ENCODE measurements at regions not wholly inside any gene's neighbourhood (a gene's known extent, or its start where the extent isn't known, plus 50 kb on each side); places are given as distances from the start of the nearest gene placed in this dataset.
"Not testable (repeated sequence)": the region's sequence is repeated elsewhere in the genome, so short reads cannot be mapped to it uniquely, and the experiment has no call there.

DNA sequence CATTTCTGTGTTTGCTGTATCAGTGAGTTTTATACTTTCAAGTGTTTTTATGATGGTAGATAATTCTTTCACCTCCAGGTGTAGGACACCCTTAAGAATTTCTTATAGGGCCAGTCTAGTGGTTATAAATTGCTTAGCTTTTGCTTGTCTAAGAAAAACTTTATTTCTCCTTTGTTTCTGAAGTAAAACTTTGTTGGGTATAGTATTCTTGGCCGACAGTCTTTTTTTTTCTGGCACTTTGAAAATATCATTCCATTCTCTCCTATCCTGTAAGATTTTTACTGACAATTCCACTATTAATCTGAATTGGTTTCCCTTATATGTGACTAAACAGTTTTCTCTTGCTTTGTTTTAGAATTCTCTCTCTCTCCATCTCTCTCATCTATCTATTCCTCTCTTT is 118.7 kb upstream of the LRRTM4 start:
- intact Hi-C loops (cut with DNase I, micrococcal nuclease): no loop called here
- ATAC-seq: no peak
- no peak overlapping the region for H3K4me3 ChIP-seq
- no peaks in the 10 kb centered on the region for H3K36me3 ChIP-seq (ENCODE audit: low read depth)
- H3K4me1 ChIP-seq (ENCODE audit: low read depth): no peaks in the 10 kb centered on the region
- no peak for DNase-seq
- TF ChIP-seq, protein P1, sequence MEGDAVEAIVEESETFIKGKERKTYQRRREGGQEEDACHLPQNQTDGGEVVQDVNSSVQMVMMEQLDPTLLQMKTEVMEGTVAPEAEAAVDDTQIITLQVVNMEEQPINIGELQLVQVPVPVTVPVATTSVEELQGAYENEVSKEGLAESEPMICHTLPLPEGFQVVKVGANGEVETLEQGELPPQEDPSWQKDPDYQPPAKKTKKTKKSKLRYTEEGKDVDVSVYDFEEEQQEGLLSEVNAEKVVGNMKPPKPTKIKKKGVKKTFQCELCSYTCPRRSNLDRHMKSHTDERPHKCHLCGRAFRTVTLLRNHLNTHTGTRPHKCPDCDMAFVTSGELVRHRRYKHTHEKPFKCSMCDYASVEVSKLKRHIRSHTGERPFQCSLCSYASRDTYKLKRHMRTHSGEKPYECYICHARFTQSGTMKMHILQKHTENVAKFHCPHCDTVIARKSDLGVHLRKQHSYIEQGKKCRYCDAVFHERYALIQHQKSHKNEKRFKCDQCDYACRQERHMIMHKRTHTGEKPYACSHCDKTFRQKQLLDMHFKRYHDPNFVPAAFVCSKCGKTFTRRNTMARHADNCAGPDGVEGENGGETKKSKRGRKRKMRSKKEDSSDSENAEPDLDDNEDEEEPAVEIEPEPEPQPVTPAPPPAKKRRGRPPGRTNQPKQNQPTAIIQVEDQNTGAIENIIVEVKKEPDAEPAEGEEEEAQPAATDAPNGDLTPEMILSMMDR (IDR thresholded peaks at IDR 0.05): no peak
- peaks cover 14% of the 10 kb centered on the region for H3K9me3 ChIP-seq

DNA sequence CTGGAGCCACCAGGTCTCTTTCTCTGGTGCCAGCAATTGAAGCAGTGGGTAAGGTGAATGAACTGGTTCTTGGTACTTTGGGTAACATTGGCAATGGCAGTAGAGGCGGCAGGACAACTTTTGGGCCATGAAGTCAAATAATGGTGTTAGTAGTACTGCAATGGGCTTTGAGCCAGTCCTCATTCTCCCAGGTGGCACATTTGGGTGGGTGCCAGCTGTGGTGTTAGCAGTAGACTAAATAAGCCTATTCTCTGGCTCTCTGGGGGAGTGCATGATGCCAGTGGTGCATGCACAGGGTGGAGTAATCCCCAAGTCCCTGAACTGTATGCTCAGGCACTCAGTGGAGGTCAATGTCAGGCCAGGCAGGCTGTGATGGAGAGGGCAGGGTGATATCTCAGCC is 120.2 kb upstream of the LRRTM4 start:
- H3K4me1 ChIP-seq (ENCODE audit: low read depth): no peaks in the 10 kb centered on the region
- ATAC-seq: no peak
- DNase-seq: no peak
- H3K9me3 ChIP-seq: peaks cover 14% of the 10 kb centered on the region
- intact Hi-C loops (cut with DNase I, micrococcal nuclease): no loop called here
- TF ChIP-seq, protein P1 (IDR thresholded peaks at IDR 0.05): no peak
- H3K36me3 ChIP-seq (ENCODE audit: low read depth): no peaks in the 10 kb centered on the region
- no peak overlapping the region for H3K4me3 ChIP-seq

DNA sequence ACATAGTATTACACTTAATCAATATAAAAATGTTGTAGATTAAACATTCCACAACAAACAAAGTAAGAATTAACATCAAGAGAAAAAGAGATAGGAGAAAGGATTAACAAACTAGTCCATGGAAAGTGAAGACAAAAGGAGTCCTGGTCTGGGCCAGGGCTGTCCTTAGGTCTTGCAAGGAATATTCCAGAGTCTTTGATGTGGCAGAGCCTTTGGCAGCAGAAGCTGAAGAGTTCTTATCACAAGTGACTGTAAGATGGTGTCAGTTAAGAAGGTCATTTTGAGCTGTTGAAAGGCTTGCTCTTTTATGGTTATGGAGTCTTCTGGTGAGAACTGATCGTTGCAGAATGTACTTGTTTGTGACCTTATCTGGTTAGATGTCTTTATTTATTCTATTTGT is 127.7 kb upstream of the LRRTM4 start:
- ATAC-seq (no peak), DNase-seq (no peak)
- intact Hi-C loops (cut with DNase I, micrococcal nuclease): no loop called here
- Histone ChIP-seq H3K9me3 (no peaks in the 10 kb centered on the region), H3K4me3 (no peak overlapping the region), H3K36me3 (ENCODE audit: low read depth) (no peaks in the 10 kb centered on the region), H3K4me1 (ENCODE audit: low read depth) (no peaks in the 10 kb centered on the region)
- TF ChIP-seq, protein P1 (IDR thresholded peaks at IDR 0.05): no peak

DNA sequence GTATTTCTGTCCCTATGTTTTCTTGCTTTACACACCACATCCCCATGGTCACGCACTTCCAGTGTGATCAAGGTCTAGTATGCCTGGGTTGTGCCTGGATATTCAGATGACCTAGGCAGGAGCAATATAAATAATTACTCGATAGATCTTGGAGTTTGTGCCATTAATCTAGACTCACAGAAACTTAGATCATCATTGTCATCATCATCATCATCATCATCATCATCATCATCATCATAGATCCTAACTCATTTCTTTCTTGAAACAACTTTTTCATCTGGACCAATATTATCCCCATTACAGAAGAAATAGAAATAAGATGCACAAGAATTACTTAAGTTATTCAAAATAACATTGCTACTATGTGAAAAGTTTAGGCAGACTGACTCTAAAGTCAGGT is 130.3 kb upstream of the LRRTM4 start:
- H3K9me3 ChIP-seq: no peaks in the 10 kb centered on the region
- H3K4me1 ChIP-seq (ENCODE audit: low read depth): no peaks in the 10 kb centered on the region
- TF ChIP-seq, protein P1 (IDR thresholded peaks at IDR 0.05): no peak
- DNase-seq: no peak
- H3K4me3 ChIP-seq: no peak overlapping the region
- intact Hi-C loops (cut with DNase I, micrococcal nuclease): no loop called here
- ATAC-seq: no peak
- H3K36me3 ChIP-seq (ENCODE audit: low read depth): no peaks in the 10 kb centered on the region

DNA sequence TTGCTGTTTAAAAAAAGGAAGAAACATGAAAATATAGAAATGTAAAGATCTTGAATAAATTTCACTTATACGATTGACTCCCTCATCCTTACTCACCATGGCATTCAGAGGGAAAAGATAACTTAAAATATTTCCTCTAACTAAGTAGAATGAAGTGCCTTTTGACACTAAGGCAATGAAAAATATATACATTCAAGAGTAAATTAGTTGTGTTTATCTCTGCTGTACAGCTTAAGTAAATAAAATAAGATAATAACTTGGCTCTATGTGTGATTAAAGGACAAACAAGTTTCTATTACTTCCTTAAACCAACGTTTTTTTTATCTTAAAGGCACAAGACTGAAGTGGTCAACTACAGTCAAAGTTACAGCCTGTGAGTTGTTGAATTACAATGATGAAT is 142.3 kb upstream of the LRRTM4 start:
- DNase-seq: no peak
- Histone ChIP-seq H3K36me3 (ENCODE audit: low read depth) (no peaks in the 10 kb centered on the region), H3K9me3 (no peaks in the 10 kb centered on the region), H3K4me3 (no peak overlapping the region), H3K4me1 (ENCODE audit: low read depth) (no peaks in the 10 kb centered on the region)
- TF ChIP-seq, protein P1 (IDR thresholded peaks at IDR 0.05): no peak
- intact Hi-C loops (cut with DNase I, micrococcal nuclease): no loop called here
- no peak for ATAC-seq

DNA sequence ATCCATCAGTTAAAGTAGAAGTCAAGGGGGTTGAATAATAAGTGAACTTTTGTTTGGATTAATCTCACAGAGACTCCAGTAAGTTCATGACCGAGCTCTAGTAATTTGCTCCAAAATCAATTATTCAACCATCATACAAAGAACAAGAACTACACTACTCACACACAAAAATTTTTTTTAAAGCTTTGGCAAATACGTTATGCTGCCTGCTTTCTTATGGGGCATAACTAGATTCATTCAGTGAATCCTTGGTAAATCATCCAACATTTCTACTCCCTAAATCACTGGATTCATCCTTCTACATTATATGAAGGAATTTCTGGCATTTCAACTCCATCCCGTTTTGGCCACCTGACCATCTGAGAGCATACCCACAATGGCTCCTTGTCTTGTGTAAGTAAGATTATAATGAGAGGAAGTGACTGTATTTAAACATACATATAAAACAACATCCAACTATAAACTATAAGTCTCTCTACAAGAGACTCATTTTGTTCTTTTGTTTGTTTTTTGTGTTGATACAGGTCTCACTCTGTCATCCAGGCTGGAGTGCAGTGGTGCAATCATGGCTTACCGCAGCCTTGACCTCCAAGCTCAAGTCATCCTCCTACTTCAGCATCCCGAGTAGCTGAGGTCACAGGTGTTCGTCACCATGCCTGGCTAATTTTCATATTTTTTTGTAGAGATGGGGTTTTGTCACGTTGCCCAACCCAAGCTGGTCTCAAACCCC is 144.2 kb upstream of the LRRTM4 start:
- ATAC-seq: no peak
- Histone ChIP-seq H3K9me3 (no peaks in the 10 kb centered on the region), H3K4me3 (no peak overlapping the region), H3K4me1 (ENCODE audit: low read depth) (no peaks in the 10 kb centered on the region), H3K36me3 (ENCODE audit: low read depth) (no peaks in the 10 kb centered on the region)
- intact Hi-C loops (cut with DNase I, micrococcal nuclease): no loop called here
- TF ChIP-seq, protein P1 (IDR thresholded peaks at IDR 0.05): no peak
- DNase-seq: no peak

DNA sequence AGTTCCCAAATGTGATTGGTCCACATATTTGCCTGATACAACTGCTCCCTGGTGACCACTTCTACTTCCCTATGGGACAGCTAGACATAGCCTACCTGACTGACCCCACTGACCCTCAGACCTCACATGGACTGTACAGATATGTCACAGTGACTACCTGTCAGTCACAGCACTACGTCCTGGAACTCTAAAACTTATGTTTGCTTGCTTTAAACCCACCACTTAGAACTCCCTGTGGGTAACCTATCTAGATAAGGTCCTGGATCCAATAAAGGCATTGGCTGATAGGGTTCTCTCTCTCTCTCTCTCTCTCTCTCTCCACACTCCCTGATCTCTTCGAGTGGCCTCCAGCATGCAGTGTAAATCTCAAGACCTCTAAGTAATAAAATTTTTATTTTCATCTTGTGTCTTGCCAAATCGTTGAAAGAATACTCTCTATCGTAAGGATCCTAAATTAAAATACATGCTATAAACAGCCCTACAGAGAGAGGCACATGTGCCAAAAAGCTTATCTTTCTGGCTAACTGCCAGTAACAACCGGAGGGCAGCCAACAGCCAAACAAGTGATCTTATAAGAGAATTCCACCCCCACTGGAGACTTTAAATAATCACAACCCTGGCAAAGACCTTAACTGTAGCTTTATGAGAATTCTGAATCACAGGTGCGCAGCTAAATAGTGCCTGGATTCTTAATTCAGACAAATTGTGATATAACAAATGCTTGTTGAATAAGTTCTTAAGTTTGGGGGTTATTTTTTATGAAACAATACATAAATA is 162.6 kb upstream of the LRRTM4 start:
- ATAC-seq: peak; percentile 25
- H3K36me3 ChIP-seq (ENCODE audit: low read depth); intact Hi-C loops (cut with DNase I, micrococcal nuclease); H3K9me3 ChIP-seq; H3K4me3 ChIP-seq; H3K4me1 ChIP-seq (ENCODE audit: low read depth); DNase-seq: not testable (repeated sequence)
